ENCODE measurements at regions not wholly inside any gene's neighbourhood (a gene's known extent, or its start where the extent isn't known, plus 50 kb on each side); places are given as distances from the start of the nearest gene placed in this dataset.

DNA sequence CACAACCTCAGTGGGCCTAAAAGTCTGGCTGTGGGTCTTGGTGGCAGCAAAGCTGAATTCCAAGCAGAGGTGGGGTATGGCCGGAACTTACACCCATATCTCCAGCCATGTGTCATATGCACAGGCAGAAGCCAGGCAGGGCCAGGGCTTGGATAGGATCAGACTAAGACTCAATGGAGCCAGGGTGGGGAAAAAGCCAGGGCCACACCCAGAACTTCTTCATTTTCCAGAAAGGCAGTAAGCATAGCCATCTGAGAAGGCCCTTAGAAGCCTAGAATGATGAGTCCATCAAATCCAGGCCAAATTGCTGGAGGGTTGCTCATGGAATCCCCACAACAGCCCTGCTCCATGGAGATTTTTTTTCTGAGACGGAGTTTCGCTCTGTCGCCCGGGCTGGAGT, 116.2 kb upstream of the SRSF6 start:
- TF ChIP-seq STAT1 (IDR thresholded peaks at IDR 0.05; ENCODE audit: unreplicated experiment) (no peak), CTCF (conservative IDR thresholded peaks at IDR 0.05; ENCODE audit: low read depth in 2 of 2) (no peak), POLR2AphosphoS5 (IDR thresholded peaks at IDR 0.05; ENCODE audit: low read depth) (no peak), JUNB (IDR thresholded peaks at IDR 0.05; ENCODE audit: unreplicated experiment) (no peak), REST (IDR thresholded peaks at IDR 0.05; ENCODE audit: unreplicated experiment) (no peak)

All from GM23338 (cell line).